LNCAP (cell line): ENCODE measurements at regions not wholly inside any gene's neighbourhood (a gene's known extent, or its start where the extent isn't known, plus 50 kb on each side); places are given as distances from the start of the nearest gene placed in this dataset.

Source experiments
- CTCF ChIP-seq: fragments of 450-650 bp; IDR thresholded peaks from 2 replicates; pipeline ENCODE4 v1.5.1; 2017; ENCODE audit warnings: mild to moderate bottlenecking

GRCh38 chr7:120216947-120217346 is 56.0 kb upstream of the KCND2 start:
- no peak for TF ChIP-seq CTCF

- TF ChIP-seq CTCF, result no peak
Observed at GRCh38 chr7:120218712-120219111, 54.3 kb upstream of the KCND2 start.

GRCh38 chr7:120221666-120222065 is 51.3 kb upstream of the KCND2 start:
- TF ChIP-seq CTCF, result no peak
